Glutamatergic neuron (in vitro differentiated cells): ENCODE measurements at regions not wholly inside any gene's neighbourhood (a gene's known extent, or its start where the extent isn't known, plus 50 kb on each side); places are given as distances from the start of the nearest gene placed in this dataset.

Experiments used
- DNase-seq: peaks from one replicate; pipeline ENCODE4 v3.0.0; 2022
- H3K27ac Mint-ChIP-seq: one replicate; pipeline ENCODE4 v1.8.0; 2020; ENCODE audit warnings: mild to moderate bottlenecking, mixed read lengths, inconsistent platforms; ENCODE audit not compliant: unreplicated experiment
- H3K27me3 Mint-ChIP-seq: one replicate; pipeline ENCODE4 v1.8.0; 2020; ENCODE audit warnings: mild to moderate bottlenecking, moderate library complexity, mixed read lengths, inconsistent platforms; ENCODE audit not compliant: unreplicated experiment
- H3K36me3 Mint-ChIP-seq: one replicate; pipeline ENCODE4 v1.8.0; 2020; ENCODE audit warnings: mild to moderate bottlenecking, mixed read lengths, inconsistent platforms; ENCODE audit not compliant: unreplicated experiment
- H3K4me1 Mint-ChIP-seq: one replicate; pipeline ENCODE4 v1.8.0; 2020; ENCODE audit warnings: mild to moderate bottlenecking, low read depth, mixed read lengths, inconsistent platforms; ENCODE audit not compliant: unreplicated experiment
- H3K4me3 Mint-ChIP-seq: one replicate; pipeline ENCODE4 v1.8.0; 2020; ENCODE audit warnings: mild to moderate bottlenecking, mixed read lengths, inconsistent platforms; ENCODE audit not compliant: unreplicated experiment
- H3K9me3 Mint-ChIP-seq: one replicate; pipeline ENCODE4 v1.8.0; 2020; ENCODE audit warnings: mild to moderate bottlenecking, moderate library complexity, mixed read lengths, inconsistent platforms; ENCODE audit not compliant: unreplicated experiment
- TF ChIP-seq, protein P1 (sequence below): fragments of 200-600 bp; sonication (generic); IDR thresholded peaks from one replicate; pipeline ENCODE4 v1.5.0; 2021; ENCODE audit not compliant: partially characterized antibody, unreplicated experiment

DNA sequence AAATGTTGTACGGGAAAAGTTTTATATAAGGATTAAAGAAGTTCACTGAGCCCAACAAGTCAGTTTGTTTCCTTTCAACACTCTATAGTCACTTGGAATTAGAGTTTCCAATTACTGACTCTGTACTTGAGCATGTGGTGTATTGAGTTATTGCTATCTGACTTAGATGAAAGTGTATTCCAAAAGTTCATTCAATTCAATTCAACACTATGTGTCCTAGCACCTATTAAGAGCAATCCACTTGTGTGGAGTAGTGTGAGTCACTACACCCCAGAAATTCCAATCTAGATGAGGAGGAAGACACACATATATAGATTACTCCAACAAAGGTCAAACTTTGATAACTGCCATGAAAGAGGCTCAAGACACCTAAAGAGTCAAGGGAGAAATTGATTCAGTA is 98.2 kb upstream of the SLCO6A1 start:
- H3K9me3 Mint-ChIP-seq, result peaks cover 3% of the 10 kb centered on the region
- H3K27ac Mint-ChIP-seq, result no peak overlapping the region
- TF ChIP-seq, protein P1, sequence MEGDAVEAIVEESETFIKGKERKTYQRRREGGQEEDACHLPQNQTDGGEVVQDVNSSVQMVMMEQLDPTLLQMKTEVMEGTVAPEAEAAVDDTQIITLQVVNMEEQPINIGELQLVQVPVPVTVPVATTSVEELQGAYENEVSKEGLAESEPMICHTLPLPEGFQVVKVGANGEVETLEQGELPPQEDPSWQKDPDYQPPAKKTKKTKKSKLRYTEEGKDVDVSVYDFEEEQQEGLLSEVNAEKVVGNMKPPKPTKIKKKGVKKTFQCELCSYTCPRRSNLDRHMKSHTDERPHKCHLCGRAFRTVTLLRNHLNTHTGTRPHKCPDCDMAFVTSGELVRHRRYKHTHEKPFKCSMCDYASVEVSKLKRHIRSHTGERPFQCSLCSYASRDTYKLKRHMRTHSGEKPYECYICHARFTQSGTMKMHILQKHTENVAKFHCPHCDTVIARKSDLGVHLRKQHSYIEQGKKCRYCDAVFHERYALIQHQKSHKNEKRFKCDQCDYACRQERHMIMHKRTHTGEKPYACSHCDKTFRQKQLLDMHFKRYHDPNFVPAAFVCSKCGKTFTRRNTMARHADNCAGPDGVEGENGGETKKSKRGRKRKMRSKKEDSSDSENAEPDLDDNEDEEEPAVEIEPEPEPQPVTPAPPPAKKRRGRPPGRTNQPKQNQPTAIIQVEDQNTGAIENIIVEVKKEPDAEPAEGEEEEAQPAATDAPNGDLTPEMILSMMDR, result no peak
- no peaks in the 10 kb centered on the region for H3K27me3 Mint-ChIP-seq
- no peaks in the 10 kb centered on the region for H3K4me1 Mint-ChIP-seq
- H3K36me3 Mint-ChIP-seq, result peaks cover 5% of the 10 kb centered on the region
- no peak overlapping the region for H3K4me3 Mint-ChIP-seq
- DNase-seq, result no peak

DNA sequence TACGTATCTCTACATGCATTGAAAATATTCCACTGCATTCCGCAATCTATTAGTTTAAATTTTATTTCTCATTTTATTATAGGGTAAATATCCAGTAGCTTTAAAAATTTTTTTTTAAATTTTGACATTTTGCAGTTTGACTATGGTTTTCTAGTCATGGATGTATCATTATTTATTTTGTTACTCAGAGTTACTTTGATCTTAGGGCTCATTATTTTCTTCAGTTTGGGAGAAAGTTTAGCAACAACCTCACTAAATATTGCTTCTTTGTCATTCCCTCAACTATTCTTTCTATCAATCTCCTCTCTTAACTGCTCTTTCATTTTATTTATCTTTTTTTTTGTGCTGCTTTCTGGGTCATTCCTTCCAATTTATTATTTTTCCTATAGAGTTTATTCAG is 100.5 kb upstream of the SLCO6A1 start:
- TF ChIP-seq, protein P1, result no peak
- Mint-ChIP-seq H3K27me3 (no peaks in the 10 kb centered on the region), H3K9me3 (no peaks in the 10 kb centered on the region), H3K4me1 (no peaks in the 10 kb centered on the region), H3K27ac (no peak overlapping the region), H3K36me3 (peaks cover under 1% of the 10 kb centered on the region), H3K4me3 (no peak overlapping the region)
- DNase-seq, result no peak

- Mint-ChIP-seq H3K4me1 (no peaks in the 10 kb centered on the region), H3K4me3 (no peak overlapping the region), H3K36me3 (no peaks in the 10 kb centered on the region), H3K27ac (no peak overlapping the region), H3K9me3 (no peaks in the 10 kb centered on the region), H3K27me3 (no peaks in the 10 kb centered on the region)
- TF ChIP-seq, protein P1, result no peak
- DNase-seq, result no peak
These were observed 102.2 kb upstream of the SLCO6A1 start for GRCh38 chr5:102600964-102601363.

DNA sequence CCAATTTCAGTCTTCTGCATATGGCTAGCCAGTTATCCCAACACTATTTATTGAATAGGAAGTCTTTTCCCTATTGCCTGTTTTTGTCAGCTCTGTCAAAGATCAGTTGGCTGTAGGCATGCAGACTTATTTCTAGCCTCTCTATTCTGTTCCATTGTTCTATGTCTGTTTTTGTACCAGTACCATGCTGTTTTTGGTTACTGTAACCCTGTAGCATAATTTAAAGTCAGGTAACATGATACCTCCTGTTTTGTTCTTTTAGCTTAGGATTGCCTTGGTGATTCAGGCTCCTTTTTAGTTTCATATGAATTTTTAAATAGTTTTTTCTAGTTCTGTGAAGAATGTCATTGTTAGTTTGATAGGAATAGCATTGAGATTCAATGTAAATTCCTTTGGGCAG is 104.9 kb upstream of the SLCO6A1 start:
- DNase-seq, result no peak
- H3K27me3 Mint-ChIP-seq, result no peaks in the 10 kb centered on the region
- H3K27ac Mint-ChIP-seq, result no peak overlapping the region
- TF ChIP-seq, protein P1, result no peak
- no peaks in the 10 kb centered on the region for H3K4me1 Mint-ChIP-seq
- no peaks in the 10 kb centered on the region for H3K9me3 Mint-ChIP-seq
- no peak overlapping the region for H3K4me3 Mint-ChIP-seq
- no peaks in the 10 kb centered on the region for H3K36me3 Mint-ChIP-seq

- Mint-ChIP-seq H3K27me3 (no peaks in the 10 kb centered on the region), H3K4me1 (no peaks in the 10 kb centered on the region), H3K36me3 (no peaks in the 10 kb centered on the region), H3K4me3 (no peak overlapping the region), H3K27ac (no peak overlapping the region), H3K9me3 (no peaks in the 10 kb centered on the region)
- DNase-seq, result no peak
- TF ChIP-seq, protein P1, result no peak
These were observed 109.6 kb upstream of the SLCO6A1 start for GRCh38 chr5:102608414-102608813.
